ENCODE measurements at regions not wholly inside any gene's neighbourhood (a gene's known extent, or its start where the extent isn't known, plus 50 kb on each side); places are given as distances from the start of the nearest gene placed in this dataset.

DNA sequence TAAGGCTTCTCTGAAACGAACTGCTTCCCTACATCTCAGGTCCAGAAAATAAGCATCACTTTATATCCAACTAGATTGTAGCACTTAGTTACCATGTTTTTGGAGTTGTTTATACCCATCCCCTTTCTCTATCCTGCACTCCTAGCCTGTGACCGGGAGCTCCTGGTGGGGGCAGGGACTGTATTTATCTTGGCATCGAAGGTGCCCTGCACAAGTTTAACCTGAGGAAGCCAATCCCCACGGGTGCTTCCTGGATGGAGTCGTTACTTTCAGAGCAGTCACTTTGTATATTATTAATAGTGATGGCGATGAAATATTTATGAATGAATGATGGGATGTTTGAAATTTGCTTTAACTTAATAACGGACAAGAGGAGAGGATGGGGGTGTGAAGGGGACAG lies 73.9 kb downstream of the KLHDC7A start:
- intact Hi-C loops (cut with DNase I; ENCODE audit: low total_unique reads): no loop called here
- peaks cover 0 to 14% (median 6%) of the 10 kb centered on the region in 6 donors for H3K4me1 ChIP-seq
- no peak for DNase-seq
- no peaks in the 10 kb centered on the region for H3K9me3 ChIP-seq
- H3K27ac ChIP-seq: no peak overlapping the region
- H3K36me3 ChIP-seq: no peaks in the 10 kb centered on the region
- TF ChIP-seq, protein P1, sequence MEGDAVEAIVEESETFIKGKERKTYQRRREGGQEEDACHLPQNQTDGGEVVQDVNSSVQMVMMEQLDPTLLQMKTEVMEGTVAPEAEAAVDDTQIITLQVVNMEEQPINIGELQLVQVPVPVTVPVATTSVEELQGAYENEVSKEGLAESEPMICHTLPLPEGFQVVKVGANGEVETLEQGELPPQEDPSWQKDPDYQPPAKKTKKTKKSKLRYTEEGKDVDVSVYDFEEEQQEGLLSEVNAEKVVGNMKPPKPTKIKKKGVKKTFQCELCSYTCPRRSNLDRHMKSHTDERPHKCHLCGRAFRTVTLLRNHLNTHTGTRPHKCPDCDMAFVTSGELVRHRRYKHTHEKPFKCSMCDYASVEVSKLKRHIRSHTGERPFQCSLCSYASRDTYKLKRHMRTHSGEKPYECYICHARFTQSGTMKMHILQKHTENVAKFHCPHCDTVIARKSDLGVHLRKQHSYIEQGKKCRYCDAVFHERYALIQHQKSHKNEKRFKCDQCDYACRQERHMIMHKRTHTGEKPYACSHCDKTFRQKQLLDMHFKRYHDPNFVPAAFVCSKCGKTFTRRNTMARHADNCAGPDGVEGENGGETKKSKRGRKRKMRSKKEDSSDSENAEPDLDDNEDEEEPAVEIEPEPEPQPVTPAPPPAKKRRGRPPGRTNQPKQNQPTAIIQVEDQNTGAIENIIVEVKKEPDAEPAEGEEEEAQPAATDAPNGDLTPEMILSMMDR (IDR thresholded peaks at IDR 0.05 in 8 of 11, conservative IDR thresholded peaks at IDR 0.05 in 3 of 11): no peak
- TF ChIP-seq POLR2AphosphoS5 (IDR thresholded peaks at IDR 0.05): no peak
- TF ChIP-seq POLR2A (IDR thresholded peaks at IDR 0.05): no peak
- 45 to 52% (median 48%) methylated on average over 7 of the region's 7 CpGs for WGBS, 5 donors
- H3K27me3 ChIP-seq (replicated peaks in 1 of 7): peaks cover 0 to 90% (median 29%) of the 10 kb centered on the region in 7 donors
- H3K4me3 ChIP-seq: no peak overlapping the region

- no peak overlapping the region for H3K4me3 ChIP-seq
- no peak overlapping the region for H3K27ac ChIP-seq
- peaks cover 0 to 93% (median 33%) of the 10 kb centered on the region in 7 donors for H3K27me3 ChIP-seq (replicated peaks in 1 of 7)
- intact Hi-C loops (cut with DNase I; ENCODE audit: low total_unique reads): no loop called here
- H3K9me3 ChIP-seq: no peaks in the 10 kb centered on the region
- no peak for TF ChIP-seq POLR2A (IDR thresholded peaks at IDR 0.05)
- no peak for TF ChIP-seq POLR2AphosphoS5 (IDR thresholded peaks at IDR 0.05)
- TF ChIP-seq, protein P1 (IDR thresholded peaks at IDR 0.05 in 8 of 11, conservative IDR thresholded peaks at IDR 0.05 in 3 of 11): no peak
- peaks cover 0 to 14% (median 6%) of the 10 kb centered on the region in 6 donors for H3K4me1 ChIP-seq
- WGBS, 5 donors: 66 to 79% (median 69%) methylated on average over 5 of the region's 5 CpGs
- H3K36me3 ChIP-seq: no peaks in the 10 kb centered on the region
- DNase-seq: no peak
Measured at GRCh38 chr1:18555036-18555435, 74.3 kb downstream of the KLHDC7A start.

- H3K4me3 ChIP-seq: no peak overlapping the region
- peaks cover 0 to 14% (median 6%) of the 10 kb centered on the region in 6 donors for H3K4me1 ChIP-seq
- DNase-seq: no peak
- peaks cover 0 to 96% (median 40%) of the 10 kb centered on the region in 7 donors for H3K27me3 ChIP-seq (replicated peaks in 1 of 7)
- no peak overlapping the region for H3K27ac ChIP-seq
- intact Hi-C loops (cut with DNase I; ENCODE audit: low total_unique reads): no loop called here
- no peak for TF ChIP-seq POLR2AphosphoS5 (IDR thresholded peaks at IDR 0.05)
- TF ChIP-seq, protein P1 (IDR thresholded peaks at IDR 0.05 in 8 of 11, conservative IDR thresholded peaks at IDR 0.05 in 3 of 11): peak in 1 of 11 experiments; percentile 22
- H3K9me3 ChIP-seq: no peaks in the 10 kb centered on the region
- no peaks in the 10 kb centered on the region for H3K36me3 ChIP-seq
- WGBS, 5 donors: 49 to 67% (median 58%) methylated on average over 4 of the region's 4 CpGs
Measured at GRCh38 chr1:18556364-18556763, 74.3 kb upstream of the PAX7 start.

DNA sequence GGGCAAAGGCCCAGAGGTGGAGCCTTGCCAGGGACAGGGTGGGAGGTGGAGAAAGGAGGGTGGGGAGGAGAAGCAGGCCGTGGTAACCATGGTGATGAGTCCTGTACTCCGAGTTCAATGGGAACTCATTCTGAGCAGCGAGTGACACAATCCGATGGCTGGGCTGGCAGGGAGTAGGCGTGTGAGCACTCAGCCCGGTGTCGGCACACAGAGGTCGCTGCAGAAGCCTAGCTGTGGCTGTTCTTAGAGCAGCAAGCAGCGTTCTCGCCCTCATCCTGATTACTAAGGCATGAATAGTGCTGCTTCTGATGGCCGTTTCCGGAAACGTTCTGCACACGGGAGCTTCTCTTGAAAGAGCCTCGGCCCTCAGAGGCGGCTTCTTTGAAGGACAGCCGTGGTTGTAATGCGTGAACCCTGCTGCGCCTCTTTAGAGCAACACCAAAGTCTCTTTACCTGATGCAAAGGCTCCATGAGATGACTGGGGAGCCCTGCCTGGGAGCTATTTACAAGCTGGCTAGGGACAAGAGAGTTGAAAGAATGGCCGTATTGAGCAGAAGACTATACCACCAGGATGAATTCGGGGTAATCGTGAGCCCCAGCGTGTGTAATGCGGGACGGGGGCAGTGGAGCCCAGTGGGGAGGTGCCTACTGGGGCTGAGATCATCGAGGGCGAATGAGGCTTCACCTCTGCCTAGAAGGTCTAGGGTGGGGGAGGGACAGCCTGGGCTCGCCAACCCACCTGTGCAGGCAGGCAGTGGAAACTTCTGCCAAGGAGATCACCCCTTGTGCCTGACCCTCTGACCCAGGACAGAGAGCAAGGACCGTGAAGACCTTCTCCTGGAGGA lies 72.8 kb upstream of the PAX7 start:
- H3K9me3 ChIP-seq: no peaks in the 10 kb centered on the region
- no peaks in the 10 kb centered on the region for H3K36me3 ChIP-seq
- intact Hi-C loops (cut with DNase I; ENCODE audit: low total_unique reads): no loop called here
- H3K4me3 ChIP-seq: no peak overlapping the region
- H3K27ac ChIP-seq: no peak overlapping the region
- WGBS, 5 donors: 6 to 14% (median 8%) methylated on average over 28 to 29 of the region's 29 CpGs
- no peak for TF ChIP-seq POLR2A (IDR thresholded peaks at IDR 0.05)
- TF ChIP-seq POLR2AphosphoS5 (IDR thresholded peaks at IDR 0.05): peak in 1 of 3 donors; percentile 33
- TF ChIP-seq, protein P1 (IDR thresholded peaks at IDR 0.05 in 8 of 11, conservative IDR thresholded peaks at IDR 0.05 in 3 of 11): no peak
- DNase-seq: no peak
- H3K27me3 ChIP-seq (replicated peaks in 1 of 7): peaks cover 0 to 98% (median 48%) of the 10 kb centered on the region in 7 donors
- H3K4me1 ChIP-seq: peaks cover 0 to 14% (median 6%) of the 10 kb centered on the region in 6 donors

All from spleen (tissue), 11 donors.